ENCODE measurements at regions not wholly inside any gene's neighbourhood (a gene's known extent, or its start where the extent isn't known, plus 50 kb on each side); places are given as distances from the start of the nearest gene placed in this dataset.

- H3K4me3 ChIP-seq (ENCODE audit: low read depth, low read length) = no peak overlapping the region
- no peak for DNase-seq
- H3K4me1 ChIP-seq = no peaks in the 10 kb centered on the region
- TF ChIP-seq CTCF (IDR thresholded peaks at IDR 0.05; ENCODE audit: low read depth, low read length) = no peak
- H3K27me3 ChIP-seq = no peaks in the 10 kb centered on the region
- H3K36me3 ChIP-seq = no peaks in the 10 kb centered on the region
- H3K9me3 ChIP-seq = no peaks in the 10 kb centered on the region
These were observed 248.0 kb upstream of the TBC1D5 start for GRCh38 chr3:17990390-17990789.

GRCh38 chr3:17986348-17986816 is 244.0 kb upstream of the TBC1D5 start:
- no peaks in the 10 kb centered on the region for H3K36me3 ChIP-seq
- H3K4me1 ChIP-seq = no peaks in the 10 kb centered on the region
- no peak for TF ChIP-seq CTCF (IDR thresholded peaks at IDR 0.05; ENCODE audit: low read depth, low read length)
- DNase-seq = no peak
- no peak overlapping the region for H3K4me3 ChIP-seq (ENCODE audit: low read depth, low read length)
- H3K9me3 ChIP-seq = no peaks in the 10 kb centered on the region
- H3K27me3 ChIP-seq = no peaks in the 10 kb centered on the region

GRCh38 chr3:17985658-17986347 is 243.4 kb upstream of the TBC1D5 start:
- Histone ChIP-seq H3K4me1 (no peaks in the 10 kb centered on the region), H3K27me3 (no peaks in the 10 kb centered on the region), H3K36me3 (no peaks in the 10 kb centered on the region), H3K9me3 (no peaks in the 10 kb centered on the region), H3K4me3 (ENCODE audit: low read depth, low read length) (no peak overlapping the region)
- DNase-seq = no peak
- no peak for TF ChIP-seq CTCF (IDR thresholded peaks at IDR 0.05; ENCODE audit: low read depth, low read length)

- no peak for DNase-seq
- TF ChIP-seq CTCF (IDR thresholded peaks at IDR 0.05; ENCODE audit: low read depth, low read length) = no peak
- H3K36me3 ChIP-seq = no peaks in the 10 kb centered on the region
- H3K4me1 ChIP-seq = no peaks in the 10 kb centered on the region
- no peaks in the 10 kb centered on the region for H3K9me3 ChIP-seq
- H3K4me3 ChIP-seq (ENCODE audit: low read depth, low read length) = no peak overlapping the region
- H3K27me3 ChIP-seq = no peaks in the 10 kb centered on the region
These were observed 240.7 kb upstream of the TBC1D5 start for GRCh38 chr3:17983106-17983505.

GRCh38 chr3:17982211-17982880 is 239.9 kb upstream of the TBC1D5 start:
- DNase-seq = no peak
- H3K4me1 ChIP-seq = no peaks in the 10 kb centered on the region

More at GRCh38 chr3:17982211-17982880, 239.9 kb upstream of the TBC1D5 start:
- H3K9me3 ChIP-seq = no peaks in the 10 kb centered on the region
- TF ChIP-seq CTCF (IDR thresholded peaks at IDR 0.05; ENCODE audit: low read depth, low read length) = no peak
- no peaks in the 10 kb centered on the region for H3K36me3 ChIP-seq
- H3K4me3 ChIP-seq (ENCODE audit: low read depth, low read length) = no peak overlapping the region
- H3K27me3 ChIP-seq = no peaks in the 10 kb centered on the region
